ENCODE measurements at regions not wholly inside any gene's neighbourhood (a gene's known extent, or its start where the extent isn't known, plus 50 kb on each side); places are given as distances from the start of the nearest gene placed in this dataset.

DNA sequence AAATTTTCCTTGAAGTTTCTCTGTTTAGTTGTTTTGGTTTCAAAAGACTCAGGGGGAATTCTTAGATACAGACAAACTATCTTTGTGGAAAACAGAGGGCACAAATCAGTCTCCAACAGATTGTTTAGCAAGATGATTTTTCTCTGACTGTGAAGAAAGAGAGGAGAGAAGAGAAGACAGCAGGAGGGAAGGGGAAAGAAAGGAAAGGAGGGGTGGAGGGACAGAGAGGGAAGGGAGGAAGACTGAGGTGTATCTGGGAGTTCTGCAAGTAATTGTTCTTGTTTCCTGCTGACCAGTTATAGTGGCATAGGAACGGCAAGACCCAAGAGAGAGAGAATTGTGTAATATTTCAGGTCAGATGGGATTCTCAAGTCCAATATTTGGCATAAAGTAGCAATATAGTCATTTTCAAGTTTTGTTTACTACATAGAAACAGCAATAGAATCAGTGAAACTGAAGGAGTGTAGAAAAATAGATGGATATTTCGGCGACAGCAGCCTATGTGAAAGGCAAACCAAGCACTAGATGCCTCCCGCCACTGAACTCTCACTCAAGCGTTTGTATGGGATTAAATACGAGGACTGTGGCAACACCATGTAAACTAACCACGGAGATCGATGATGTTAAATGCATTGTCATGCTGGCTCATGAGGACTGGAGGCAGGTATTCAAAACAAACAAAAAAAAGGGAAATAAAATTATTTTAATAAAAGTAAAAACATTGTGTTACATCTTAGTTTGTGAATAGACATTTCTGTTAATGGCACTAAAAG, 342.5 kb downstream of the SLC16A7 start:
- no peak overlapping the region for H3K27ac ChIP-seq
- TF ChIP-seq, protein P1, sequence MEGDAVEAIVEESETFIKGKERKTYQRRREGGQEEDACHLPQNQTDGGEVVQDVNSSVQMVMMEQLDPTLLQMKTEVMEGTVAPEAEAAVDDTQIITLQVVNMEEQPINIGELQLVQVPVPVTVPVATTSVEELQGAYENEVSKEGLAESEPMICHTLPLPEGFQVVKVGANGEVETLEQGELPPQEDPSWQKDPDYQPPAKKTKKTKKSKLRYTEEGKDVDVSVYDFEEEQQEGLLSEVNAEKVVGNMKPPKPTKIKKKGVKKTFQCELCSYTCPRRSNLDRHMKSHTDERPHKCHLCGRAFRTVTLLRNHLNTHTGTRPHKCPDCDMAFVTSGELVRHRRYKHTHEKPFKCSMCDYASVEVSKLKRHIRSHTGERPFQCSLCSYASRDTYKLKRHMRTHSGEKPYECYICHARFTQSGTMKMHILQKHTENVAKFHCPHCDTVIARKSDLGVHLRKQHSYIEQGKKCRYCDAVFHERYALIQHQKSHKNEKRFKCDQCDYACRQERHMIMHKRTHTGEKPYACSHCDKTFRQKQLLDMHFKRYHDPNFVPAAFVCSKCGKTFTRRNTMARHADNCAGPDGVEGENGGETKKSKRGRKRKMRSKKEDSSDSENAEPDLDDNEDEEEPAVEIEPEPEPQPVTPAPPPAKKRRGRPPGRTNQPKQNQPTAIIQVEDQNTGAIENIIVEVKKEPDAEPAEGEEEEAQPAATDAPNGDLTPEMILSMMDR (IDR thresholded peaks at IDR 0.05) = no peak
- no peak for TF ChIP-seq ZFX (IDR thresholded peaks at IDR 0.05; ENCODE audit: borderline replicate concordance)

DNA sequence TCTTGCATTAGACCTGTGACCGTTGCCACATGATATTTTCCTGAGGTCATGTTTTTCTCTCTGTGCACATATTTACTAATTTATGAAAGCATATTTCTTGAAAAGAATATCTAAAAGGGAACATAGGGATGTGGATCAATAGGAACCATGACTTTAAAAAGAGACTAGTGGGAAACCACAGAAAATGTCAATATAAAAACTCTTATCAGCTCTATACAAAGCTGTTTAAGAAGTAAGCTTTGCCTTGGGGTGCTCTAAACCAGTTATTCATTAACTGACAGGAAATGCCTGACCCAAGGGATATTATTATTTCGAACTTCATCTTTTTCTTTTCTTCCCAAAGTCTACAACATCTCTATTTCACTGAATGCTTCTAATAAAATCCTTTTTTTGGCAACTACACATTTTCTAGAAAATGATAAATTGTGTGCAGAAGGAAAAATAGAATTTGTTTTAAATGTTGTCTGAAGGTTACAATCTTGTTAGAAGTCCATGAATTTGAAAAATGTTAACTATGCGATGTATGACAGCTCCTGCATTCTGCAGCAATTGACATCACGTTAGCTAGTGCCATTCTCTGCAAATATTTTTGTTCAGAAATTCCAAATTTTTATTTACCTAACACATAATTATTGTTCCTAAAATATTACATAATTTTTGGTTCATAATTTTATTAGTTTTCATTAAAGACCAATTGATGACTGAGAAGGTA, 345.0 kb downstream of the SLC16A7 start:
- TF ChIP-seq, protein P1 (IDR thresholded peaks at IDR 0.05) = no peak
- TF ChIP-seq ZFX (IDR thresholded peaks at IDR 0.05; ENCODE audit: borderline replicate concordance) = no peak

DNA sequence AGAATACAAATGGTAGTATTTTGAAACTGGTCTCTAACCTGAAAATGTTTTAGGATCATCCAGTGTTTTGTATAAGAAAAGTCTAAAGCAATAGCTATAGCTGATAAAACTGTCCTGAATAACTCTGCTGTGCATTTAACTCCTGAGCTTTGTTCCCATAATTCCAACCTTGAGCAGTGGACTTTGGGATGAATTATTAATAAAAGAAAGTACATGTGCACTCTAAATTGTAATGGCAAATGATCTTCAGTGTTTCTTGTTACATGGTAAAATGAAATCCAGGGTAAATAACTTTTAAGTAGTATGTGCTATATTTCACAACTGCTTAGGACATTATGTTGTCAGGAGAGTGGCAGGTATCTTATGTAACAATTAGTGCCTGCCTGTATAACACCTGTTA, 345.6 kb downstream of the SLC16A7 start:
- no peak overlapping the region for H3K27ac ChIP-seq
- TF ChIP-seq, protein P1 (IDR thresholded peaks at IDR 0.05) = no peak
- no peak for TF ChIP-seq ZFX (IDR thresholded peaks at IDR 0.05; ENCODE audit: borderline replicate concordance)

More for the DNA sequence above, 345.0 kb downstream of the SLC16A7 start:
- H3K27ac ChIP-seq = no peak overlapping the region

DNA sequence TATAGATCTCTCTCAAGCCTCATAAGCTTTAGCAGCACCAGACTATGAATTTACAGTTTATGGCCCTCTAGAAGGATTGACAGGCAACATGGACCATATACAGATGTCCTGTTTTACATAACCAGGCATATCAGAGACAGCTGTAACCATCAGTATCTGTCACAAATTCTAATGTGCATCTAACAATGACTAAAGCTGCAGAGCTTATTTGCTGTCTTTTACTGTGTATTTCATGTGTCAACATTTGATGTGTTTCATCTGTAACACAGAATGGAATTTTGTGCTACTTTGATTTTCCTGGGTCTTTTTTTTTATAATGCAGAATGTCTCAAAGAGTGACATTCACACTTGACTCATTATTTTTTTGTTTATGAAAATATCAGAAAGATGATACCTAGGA, 348.3 kb downstream of the SLC16A7 start:
- no peak overlapping the region for H3K27ac ChIP-seq
- TF ChIP-seq, protein P1 (IDR thresholded peaks at IDR 0.05) = no peak

DNA sequence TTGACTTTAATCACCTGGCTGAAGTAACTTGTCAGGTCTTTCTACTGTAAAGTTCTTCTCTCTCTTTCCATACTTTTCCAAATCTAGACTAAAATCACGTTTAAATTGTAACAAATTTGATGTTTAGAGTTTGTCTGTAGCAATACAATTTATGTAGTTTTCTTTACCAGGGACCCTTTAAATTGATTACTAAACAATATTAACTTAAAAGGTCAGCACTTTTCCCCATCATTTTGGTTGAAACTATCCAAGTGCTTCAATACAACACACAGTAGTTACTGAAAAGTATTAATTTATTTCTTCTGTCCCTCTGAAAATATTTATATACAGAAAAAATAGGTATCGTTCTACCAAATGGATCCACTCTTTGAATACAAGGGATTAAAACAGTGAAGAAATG, 350.8 kb downstream of the SLC16A7 start:
- TF ChIP-seq ZFX (IDR thresholded peaks at IDR 0.05; ENCODE audit: borderline replicate concordance) = no peak
- TF ChIP-seq, protein P1 (IDR thresholded peaks at IDR 0.05) = no peak
- no peak overlapping the region for H3K27ac ChIP-seq

DNA sequence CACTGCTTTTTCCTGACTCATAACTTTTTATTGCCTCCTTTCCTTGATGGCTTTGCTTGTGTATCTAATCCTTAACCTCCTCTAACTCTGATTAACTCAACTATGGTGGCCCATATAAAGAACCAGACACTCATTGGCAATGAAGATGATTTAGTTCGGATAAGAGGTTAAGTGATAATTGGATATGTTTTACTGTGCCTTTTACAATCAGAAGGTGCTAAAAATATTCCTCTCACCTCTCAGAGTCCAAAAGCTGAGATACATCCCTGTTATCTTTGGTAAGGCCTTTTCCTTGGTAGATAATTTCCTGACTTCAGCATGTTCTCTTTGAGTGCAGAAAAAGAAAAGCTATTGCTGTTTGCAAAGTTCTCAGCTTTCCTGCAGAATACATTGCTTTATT, 367.7 kb downstream of the SLC16A7 start:
- no peak for TF ChIP-seq ZFX (IDR thresholded peaks at IDR 0.05; ENCODE audit: borderline replicate concordance)
- no peak overlapping the region for H3K27ac ChIP-seq

DNA sequence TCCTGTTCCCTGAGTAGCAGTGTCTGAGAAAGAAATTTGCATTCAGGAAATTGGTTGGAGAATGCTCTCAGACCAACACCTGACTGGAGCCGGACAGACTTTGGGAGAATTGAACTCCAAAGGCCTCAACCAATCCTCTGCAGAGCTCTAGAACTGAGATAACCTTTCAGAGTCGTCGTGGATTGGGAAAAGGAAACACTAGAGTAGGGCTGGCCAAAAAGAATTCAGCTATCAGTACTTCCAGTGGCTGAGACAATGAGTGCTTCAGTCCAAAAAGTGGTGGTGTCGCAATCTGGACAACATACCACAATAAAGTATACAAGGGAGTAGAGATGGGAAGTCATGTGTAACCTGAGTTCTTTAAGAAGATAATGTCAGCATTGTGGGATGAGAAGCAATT, 377.1 kb downstream of the SLC16A7 start:
- no peak overlapping the region for H3K27ac ChIP-seq
- TF ChIP-seq, protein P1 (IDR thresholded peaks at IDR 0.05) = no peak
- no peak for TF ChIP-seq ZFX (IDR thresholded peaks at IDR 0.05; ENCODE audit: borderline replicate concordance)

Data from 22Rv1 (cell line).